Fibroblast of the aortic adventitia (primary cell): ENCODE measurements at regions not wholly inside any gene's neighbourhood (a gene's known extent, or its start where the extent isn't known, plus 50 kb on each side); places are given as distances from the start of the nearest gene placed in this dataset.

Experiments
- DNase-seq: peaks from one replicate; pipeline ENCODE4 v3.0.0-alpha.2; 2010; ENCODE audit warnings: low read depth
- H3K4me3 ChIP-seq: 2 replicates; pipeline ENCODE4 v1.5.1; 2011; ENCODE audit warnings: low read depth, mild to moderate bottlenecking, control low read depth, low read length, moderate library complexity
- CTCF ChIP-seq: IDR thresholded peaks from 2 replicates; pipeline ENCODE4 v1.5.1; 2011; ENCODE audit warnings: mild to moderate bottlenecking, low read length, control low read depth, inconsistent platforms; ENCODE audit not compliant: insufficient read depth

GRCh38 chr4:60884587-60884986, 315.5 kb upstream of the ADGRL3 start:
- no peak for TF ChIP-seq CTCF
- H3K4me3 ChIP-seq = no peak overlapping the region
- no peak for DNase-seq

GRCh38 chr4:60885011-60885410, 315.1 kb upstream of the ADGRL3 start:
- no peak overlapping the region for H3K4me3 ChIP-seq
- TF ChIP-seq CTCF = no peak
- no peak for DNase-seq

- TF ChIP-seq CTCF = no peak
- no peak overlapping the region for H3K4me3 ChIP-seq
- DNase-seq = no peak
Observed at GRCh38 chr4:60890743-60891142, 309.4 kb upstream of the ADGRL3 start.

- no peak for TF ChIP-seq CTCF
- DNase-seq = no peak
- no peak overlapping the region for H3K4me3 ChIP-seq
Observed at GRCh38 chr4:60891947-60892346, 308.2 kb upstream of the ADGRL3 start.

- no peak overlapping the region for H3K4me3 ChIP-seq
- DNase-seq = no peak
- no peak for TF ChIP-seq CTCF
Observed at GRCh38 chr4:60897415-60897814, 302.7 kb upstream of the ADGRL3 start.

GRCh38 chr4:60905162-60905561, 295.0 kb upstream of the ADGRL3 start:
- H3K4me3 ChIP-seq = no peak overlapping the region
- no peak for TF ChIP-seq CTCF
- no peak for DNase-seq

GRCh38 chr4:60911127-60911526, 289.0 kb upstream of the ADGRL3 start:
- H3K4me3 ChIP-seq = no peak overlapping the region
- no peak for DNase-seq
- TF ChIP-seq CTCF = no peak
